GM12865 (cell line): ENCODE measurements at regions not wholly inside any gene's neighbourhood (a gene's known extent, or its start where the extent isn't known, plus 50 kb on each side); places are given as distances from the start of the nearest gene placed in this dataset.

ENCODE experiments used
- DNase-seq: peaks from one replicate; pipeline ENCODE4 v3.0.0; 2010; ENCODE audit warnings: low read depth
- H3K4me3 ChIP-seq: 2 replicates; pipeline ENCODE4 v1.5.1; 2011; ENCODE audit warnings: mild to moderate bottlenecking, low read depth, low read length, control low read depth
- TF ChIP-seq, protein P1 (sequence below): IDR thresholded peaks from 2 replicates; pipeline ENCODE4 v1.5.1; 2011; ENCODE audit warnings: low read length, control low read depth, low read depth, inconsistent platforms; ENCODE audit not compliant: insufficient read depth; ENCODE audit errors: missing control alignments

DNA sequence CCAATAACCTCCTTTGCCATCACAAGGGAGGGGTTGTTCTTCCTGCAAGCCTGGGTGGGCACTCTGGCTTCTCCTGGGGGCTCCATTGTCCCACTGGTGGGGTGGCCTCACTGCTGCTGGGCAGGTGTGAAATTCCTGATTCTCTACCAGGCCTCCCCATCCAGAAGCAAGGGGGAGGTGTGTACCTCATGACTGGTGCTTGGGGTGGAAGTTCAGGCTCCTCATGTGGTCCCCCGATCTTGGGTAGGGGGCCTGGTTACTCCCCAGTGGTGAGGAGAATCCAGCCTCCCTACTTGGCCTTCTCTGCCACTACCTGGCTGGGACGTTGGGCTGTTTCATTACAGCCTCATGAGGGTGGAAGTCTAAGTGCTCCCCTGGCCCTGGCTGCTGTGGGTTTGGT, 433.9 kb downstream of the IRX2 start:
- no peak for DNase-seq
- H3K4me3 ChIP-seq = no peak overlapping the region
- TF ChIP-seq, protein P1, sequence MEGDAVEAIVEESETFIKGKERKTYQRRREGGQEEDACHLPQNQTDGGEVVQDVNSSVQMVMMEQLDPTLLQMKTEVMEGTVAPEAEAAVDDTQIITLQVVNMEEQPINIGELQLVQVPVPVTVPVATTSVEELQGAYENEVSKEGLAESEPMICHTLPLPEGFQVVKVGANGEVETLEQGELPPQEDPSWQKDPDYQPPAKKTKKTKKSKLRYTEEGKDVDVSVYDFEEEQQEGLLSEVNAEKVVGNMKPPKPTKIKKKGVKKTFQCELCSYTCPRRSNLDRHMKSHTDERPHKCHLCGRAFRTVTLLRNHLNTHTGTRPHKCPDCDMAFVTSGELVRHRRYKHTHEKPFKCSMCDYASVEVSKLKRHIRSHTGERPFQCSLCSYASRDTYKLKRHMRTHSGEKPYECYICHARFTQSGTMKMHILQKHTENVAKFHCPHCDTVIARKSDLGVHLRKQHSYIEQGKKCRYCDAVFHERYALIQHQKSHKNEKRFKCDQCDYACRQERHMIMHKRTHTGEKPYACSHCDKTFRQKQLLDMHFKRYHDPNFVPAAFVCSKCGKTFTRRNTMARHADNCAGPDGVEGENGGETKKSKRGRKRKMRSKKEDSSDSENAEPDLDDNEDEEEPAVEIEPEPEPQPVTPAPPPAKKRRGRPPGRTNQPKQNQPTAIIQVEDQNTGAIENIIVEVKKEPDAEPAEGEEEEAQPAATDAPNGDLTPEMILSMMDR = no peak

DNA sequence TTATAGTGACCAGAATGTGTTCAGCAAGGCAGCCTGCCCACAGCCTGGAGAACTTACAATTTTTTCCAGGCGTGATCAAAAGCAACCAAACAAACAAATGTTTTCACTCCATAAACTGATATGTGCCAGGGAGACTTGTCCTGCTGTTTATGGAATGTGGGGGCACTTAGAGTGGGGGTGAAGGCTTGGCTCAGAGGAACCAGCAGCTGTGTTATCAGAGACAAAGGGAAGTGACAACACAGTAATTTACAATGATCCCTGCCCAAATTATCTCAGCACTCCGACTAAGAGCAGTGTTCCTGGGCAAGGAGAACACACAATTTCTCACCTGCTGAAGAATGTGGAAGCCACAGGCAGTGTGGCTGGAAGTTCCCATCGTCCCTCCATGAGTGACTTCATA, 429.1 kb upstream of the IRX4 start:
- TF ChIP-seq, protein P1 = no peak
- DNase-seq = no peak
- no peak overlapping the region for H3K4me3 ChIP-seq

DNA sequence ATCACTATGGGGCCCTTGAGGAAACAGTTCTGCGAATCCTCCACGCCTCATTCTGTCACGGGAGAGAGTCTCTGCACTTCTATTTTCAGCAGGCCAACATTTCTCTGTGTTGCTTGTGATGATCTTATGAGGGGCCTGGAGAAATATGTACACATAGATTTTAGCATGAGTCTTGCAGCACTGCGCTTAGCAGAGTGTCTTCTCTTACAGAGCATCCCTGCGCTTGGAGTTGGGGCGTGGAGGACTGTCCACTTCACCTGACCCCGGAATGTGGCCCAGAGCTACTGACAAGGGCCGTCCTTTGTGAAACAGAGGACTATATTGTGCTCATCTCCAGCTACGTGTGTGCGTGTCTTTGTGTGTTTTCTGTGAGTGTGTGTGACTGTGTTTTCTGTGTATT, 428.2 kb upstream of the IRX4 start:
- no peak overlapping the region for H3K4me3 ChIP-seq
- TF ChIP-seq, protein P1 = no peak

DNA sequence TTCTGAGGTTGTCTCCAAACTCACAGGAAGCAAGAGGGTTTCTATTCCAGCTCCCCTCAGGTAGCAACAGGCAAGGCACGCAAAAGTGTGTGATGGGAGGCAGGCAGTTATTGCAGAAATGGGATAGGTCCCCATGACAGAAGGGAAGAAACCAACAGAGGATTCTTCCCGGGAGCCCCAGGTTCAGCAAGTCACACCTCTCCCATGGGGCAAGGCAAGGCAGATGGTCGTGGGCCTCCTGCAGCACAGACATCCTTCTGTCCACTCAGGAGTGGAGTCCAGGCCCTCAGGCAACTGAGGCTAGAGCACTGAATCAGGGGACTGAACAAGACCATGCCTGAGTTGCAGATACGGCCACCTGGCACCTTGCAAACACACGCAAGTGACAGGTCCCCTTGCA, 424.9 kb upstream of the IRX4 start:
- TF ChIP-seq, protein P1 = no peak
- DNase-seq = no peak
- no peak overlapping the region for H3K4me3 ChIP-seq

More for the DNA sequence above, 428.2 kb upstream of the IRX4 start:
- no peak for DNase-seq

DNA sequence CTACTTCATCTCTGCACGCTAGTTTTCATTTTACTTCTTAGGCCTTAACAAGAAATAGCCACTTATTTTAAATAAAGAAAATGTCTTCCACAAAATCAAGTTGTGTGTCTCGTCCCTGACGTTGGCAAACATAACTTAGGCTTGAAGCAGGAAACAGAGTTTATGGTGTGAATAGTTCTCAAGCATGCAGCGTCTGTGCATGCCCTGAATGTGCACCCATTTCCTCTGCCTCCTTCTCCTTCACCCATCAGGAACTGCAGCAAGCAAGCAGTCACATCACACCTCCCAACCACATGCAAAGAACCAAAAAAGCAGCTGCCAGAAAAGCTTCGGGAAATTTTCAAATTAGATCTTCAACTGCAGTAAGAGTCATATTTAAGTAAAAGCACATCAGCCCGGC, 424.0 kb upstream of the IRX4 start:
- DNase-seq = no peak
- TF ChIP-seq, protein P1 = no peak
- H3K4me3 ChIP-seq = no peak overlapping the region

DNA sequence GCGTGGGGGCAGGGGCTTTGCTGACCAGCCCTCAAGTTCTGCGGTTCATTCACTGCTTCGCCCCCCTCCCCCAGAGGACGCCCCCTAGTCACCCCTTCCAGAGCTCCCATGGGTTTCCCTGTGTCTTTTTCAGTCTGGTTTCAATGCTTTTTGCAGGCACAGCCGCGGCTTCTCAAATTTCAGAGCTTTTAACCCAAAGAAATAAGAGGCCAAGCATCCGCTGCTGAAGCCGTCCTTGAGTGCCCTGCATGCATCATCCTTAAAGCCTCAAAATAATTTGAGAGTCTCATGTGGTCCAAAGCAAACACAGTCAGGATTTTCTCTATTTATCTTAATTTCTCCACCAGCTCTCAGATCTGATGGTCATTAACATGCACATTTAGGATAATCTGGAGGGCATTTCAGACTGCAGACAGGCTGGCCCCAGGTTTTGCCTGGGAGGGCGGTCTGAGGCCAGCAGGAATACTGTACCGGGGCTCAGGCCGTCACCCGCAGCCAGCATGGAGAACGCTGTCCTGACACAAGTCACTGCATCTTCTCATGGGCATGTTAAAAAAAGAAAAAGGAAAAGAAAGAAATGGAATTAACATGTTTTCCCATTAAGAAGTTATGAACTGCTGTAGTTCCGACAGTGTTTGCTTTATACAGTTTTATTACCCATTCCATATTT, 420.8 kb upstream of the IRX4 start:
- H3K4me3 ChIP-seq = no peak overlapping the region
- no peak for DNase-seq
- TF ChIP-seq, protein P1 = no peak

DNA sequence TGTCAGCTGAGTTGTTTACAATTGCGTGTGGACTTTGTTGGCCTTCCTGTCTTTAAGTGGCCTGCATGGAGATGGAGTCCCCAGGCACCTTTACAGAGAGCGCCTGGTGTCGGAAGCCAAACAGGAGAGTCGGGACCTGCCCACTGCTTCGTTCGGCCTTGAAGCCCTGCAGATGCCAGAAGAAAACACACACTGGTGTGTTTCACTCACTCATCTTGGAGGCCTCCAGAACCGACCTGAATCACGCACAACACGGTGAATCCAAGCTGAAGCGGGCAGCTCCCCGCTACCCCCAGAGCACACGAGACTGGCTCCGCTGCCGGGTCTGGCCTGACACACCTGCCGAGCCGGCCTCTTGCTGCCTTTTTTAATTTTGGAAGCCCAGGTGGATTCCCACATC, 419.4 kb upstream of the IRX4 start:
- TF ChIP-seq, protein P1 = no peak
- no peak for DNase-seq
- H3K4me3 ChIP-seq = no peak overlapping the region
